Stimulated activated CD8-positive, alpha-beta memory T cell treated with anti-CD3 and anti-CD28 coated beads, Interleukin-4, amount 100 ng/mL, for 4 hours (primary cell): ENCODE measurements at regions not wholly inside any gene's neighbourhood (a gene's known extent, or its start where the extent isn't known, plus 50 kb on each side); places are given as distances from the start of the nearest gene placed in this dataset.

ENCODE experiments used
- DNase-seq, 2 donors: peaks; one replicate each; pipeline ENCODE4 v3.0.0-alpha.2; 2020; ENCODE audit warnings: low read depth in 2 of 2, low spot score in 1 of 2

DNA sequence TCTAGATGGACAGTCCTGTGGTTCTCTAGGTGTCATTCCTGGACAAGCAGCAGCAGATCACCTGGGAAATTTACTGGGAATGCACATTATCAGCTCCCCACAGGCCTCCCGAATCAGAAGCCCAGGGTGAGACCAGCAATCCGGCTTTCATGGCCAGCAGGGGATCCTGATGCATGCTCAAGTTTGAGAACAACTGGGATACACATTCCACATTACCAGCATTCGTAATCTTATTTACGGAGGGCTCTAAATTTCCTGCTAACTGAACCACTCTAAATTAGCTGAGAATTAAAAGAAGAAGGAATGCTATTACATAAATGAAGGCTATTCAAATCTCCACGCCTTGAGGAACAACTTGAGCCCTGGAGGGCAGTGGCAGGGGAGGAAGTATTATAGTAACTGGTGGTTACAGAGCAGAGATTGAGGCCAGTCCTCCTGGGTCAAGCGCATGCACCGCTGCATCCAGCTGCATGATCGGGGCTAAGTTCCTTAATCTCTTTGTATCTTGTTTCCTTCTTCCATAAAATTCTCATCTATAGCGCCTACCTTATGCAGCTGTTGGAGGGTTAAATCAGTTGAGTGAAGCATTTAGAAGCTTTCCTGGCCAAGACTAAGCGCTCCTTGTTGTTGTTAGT lies 403.7 kb downstream of the CDH26 start:
- no peak for DNase-seq

- DNase-seq: no peak
Measured at GRCh38 chr20:60362531-60362930, 404.3 kb downstream of the CDH26 start.

DNA sequence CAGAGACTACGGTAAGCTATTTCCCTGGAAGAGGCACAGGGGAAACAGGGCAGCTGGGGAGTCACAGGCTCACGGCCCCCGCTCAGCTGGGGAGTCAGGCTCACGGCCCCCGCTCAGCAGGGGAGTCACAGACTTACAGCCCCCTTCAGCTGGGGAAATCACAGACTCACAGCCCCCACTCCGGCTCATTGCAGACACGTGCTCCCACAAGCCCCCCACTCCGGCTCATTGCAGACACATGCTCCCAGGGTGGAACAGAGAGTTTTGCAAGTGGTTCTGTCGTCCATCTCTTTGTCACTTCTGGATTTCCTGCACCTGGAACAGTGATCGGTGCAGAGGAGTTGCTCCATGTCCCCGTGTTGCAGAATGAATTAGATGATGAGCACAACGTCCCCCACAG lies 405.5 kb downstream of the CDH26 start:
- no peak for DNase-seq

DNA sequence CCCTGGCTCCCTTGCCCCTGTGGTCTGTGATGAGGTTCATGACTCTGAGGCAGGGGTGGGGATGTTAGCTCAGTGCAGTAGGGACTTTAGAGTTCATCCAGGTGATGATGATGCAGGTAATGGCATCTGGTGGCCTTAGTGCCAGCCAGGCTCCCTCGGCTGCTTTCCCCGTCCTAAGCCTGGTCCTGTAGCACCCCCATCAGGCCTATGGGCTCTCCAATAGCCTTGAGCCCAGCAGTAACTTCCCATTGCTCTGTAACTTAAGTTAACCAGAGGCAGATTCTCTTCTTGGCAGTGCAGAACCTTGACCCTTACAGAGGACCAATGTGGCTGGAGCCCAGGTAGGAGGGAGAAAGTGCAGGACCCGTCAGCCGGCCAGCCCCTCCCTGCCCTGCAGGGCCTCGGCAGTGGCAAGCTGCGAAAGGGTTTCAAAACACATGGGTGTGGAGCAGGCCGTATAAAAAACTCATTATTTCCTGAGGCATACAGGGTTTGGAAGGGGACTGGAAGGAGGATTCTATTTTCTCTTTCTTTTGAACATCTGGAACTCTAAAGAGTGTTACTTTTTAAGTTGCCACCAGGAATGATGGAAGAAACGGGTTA lies 406.9 kb downstream of the CDH26 start:
- no peak for DNase-seq

DNA sequence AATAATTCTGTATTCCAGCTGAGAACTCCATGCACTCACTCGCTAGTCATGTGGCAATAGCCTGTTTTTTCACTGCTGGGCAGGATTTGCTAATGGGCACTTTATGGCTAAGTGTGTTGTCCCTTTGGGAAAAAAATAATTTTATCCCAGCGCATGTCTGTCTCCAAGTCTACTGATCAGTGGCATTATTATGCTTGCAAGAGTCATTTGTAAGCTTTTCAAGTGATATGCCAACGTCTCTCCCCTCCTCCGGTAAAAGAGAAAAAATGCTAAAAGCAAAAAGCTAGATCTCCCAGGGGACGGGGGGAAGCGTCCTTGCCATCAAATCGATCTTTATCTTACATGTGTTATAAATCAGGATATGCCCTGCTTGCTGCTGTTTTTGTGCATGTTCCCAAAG lies 407.7 kb downstream of the CDH26 start:
- DNase-seq: no peak

DNA sequence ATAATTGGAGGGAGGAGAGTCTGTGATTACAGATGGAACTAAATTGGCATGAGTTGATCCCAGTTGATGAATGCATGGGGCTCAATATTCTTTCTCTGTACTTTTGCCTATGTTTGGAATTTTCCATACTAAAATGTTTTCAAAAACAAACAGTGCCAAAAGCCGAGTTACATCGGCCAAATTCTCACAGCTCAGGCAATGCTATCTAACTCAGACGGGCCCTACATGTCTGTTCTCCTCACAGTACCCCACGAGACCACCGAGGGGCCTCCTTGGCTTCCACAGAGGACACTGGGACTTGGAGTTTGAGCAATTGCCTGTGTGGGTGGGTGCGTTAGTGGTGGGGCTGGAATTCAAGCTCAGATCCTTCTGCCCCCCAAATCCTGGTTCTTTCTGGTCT lies 413.2 kb downstream of the CDH26 start:
- no peak for DNase-seq

DNA sequence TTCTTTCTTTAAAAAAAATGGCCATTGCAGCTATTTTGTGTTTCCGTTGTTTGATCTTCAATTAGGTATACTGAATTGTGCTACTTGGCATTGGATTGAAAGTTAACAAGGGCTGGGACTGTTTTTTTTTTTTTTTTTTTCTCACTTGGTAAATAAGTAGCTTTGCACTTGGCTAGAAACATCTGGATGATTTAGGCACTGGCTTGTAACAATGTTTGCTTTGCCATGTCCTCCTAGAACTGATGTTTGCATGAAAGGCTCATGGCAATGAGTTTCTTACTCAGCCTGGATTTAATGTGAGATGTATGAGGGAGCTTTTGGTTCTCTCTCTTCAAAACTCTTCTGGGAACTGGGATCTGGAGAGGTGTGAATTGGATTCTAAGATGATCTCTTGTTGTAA lies 414.1 kb downstream of the CDH26 start:
- DNase-seq: no peak

DNA sequence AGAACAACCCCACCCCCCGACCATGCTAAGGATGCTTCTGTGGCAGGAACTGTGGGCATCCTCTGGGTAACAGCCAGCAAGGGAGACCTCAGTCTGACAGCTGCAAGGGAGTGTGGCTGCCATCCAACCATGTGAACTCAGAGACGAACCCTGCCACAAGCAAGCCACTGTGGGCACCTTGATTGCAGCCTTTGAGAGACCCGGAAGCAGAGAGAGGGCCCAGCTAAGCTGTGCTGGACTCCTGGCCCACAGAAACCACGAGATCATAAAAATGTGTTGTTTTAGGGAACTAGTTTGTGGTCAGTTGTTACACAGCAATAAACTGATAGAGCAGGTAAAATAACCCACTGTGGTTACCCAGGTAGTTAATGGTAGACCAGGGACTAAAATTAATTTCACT lies 414.6 kb downstream of the CDH26 start:
- no peak for DNase-seq

- DNase-seq: no peak
Measured at GRCh38 chr20:60378620-60379019, 420.4 kb downstream of the CDH26 start.

DNA sequence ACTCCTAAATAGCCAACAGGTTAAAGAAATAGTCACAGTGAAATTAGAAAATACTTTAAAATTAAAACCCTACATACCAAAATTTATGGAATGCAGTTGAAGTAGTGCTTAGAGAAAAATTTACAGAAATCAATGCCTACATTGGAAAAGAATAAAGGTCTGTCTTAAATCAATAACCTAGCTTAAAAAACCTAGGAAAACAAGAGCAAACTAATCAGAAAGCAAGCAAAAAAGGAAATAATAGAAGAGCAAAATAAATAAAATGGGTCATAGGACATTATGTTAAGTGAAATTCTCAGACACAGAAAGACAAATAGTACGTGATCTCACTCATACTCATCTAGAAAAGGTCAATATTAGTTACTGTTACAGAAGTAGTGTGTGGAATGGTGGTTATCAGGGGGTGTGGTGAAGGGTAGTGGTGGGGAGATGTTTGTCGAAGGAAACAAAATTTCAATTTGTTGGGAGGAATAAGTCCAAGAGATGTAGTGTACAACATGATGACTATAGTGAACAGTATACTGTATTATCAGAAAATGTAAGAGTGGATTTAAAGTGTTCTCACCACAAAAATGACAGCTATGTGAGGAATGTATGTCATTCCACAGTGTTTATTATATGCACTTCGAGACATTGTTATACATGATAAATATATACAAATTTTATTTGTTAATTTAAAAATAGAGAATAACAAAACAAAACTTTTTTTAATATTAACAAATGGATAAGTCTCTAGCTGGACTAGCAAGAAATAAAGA lies 423.6 kb downstream of the CDH26 start:
- DNase-seq: no peak

DNA sequence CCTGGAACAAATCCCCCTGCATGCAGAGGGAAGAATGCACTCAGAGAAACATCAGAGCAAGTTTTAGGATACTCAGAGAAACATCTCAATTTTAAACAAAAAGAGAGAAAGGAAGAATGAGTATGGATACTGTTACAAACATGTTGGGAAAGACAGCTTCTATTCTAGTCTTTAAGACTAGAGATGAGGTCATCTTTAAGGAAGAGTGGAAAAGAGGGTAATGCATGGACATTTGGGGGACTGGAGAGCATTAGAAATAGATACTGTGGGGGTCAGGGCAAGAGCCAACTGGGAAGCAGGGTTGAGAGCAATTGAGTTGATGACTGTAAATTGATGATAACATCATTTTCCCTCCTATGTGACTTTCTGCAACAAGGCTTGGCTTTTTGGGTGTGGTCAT lies 431.2 kb downstream of the CDH26 start:
- no peak for DNase-seq

- no peak for DNase-seq
Measured at GRCh38 chr20:60389882-60390281, 431.7 kb downstream of the CDH26 start.

GRCh38 chr20:60395991-60396390 lies 437.8 kb downstream of the CDH26 start:
- no peak for DNase-seq

GRCh38 chr20:60400567-60400966 lies 442.3 kb downstream of the CDH26 start:
- no peak for DNase-seq

GRCh38 chr20:60402189-60403058 lies 444.2 kb downstream of the CDH26 start:
- no peak for DNase-seq

GRCh38 chr20:60403105-60403741 lies 445.0 kb downstream of the CDH26 start:
- DNase-seq: no peak

GRCh38 chr20:60407011-60407771 lies 449.0 kb downstream of the CDH26 start:
- DNase-seq: no peak

GRCh38 chr20:60407938-60408337 lies 449.7 kb downstream of the CDH26 start:
- DNase-seq: no peak

GRCh38 chr20:60408435-60408834 lies 450.2 kb downstream of the CDH26 start:
- DNase-seq: no peak

- DNase-seq: no peak
Measured at GRCh38 chr20:60410618-60411264, 452.5 kb downstream of the CDH26 start.
